ENCODE measurements at regions not wholly inside any gene's neighbourhood (a gene's known extent, or its start where the extent isn't known, plus 50 kb on each side); places are given as distances from the start of the nearest gene placed in this dataset.

- TF ChIP-seq CTCF (IDR thresholded peaks at IDR 0.05; ENCODE audit: low read length) (no peak), EZH2 (IDR thresholded peaks at IDR 0.05; ENCODE audit: borderline replicate concordance, low read length) (no peak)
These were observed 240.4 kb downstream of the IKZF2 start for GRCh38 chr2:212911011-212911410.
